T-helper 2 cell treated with Interferon-gamma antibody and Interleukin-4, amounts not matched to agents 5 μg/mL and 100 μg/mL, for 36 hours (primary cell): ENCODE measurements at regions not wholly inside any gene's neighbourhood (a gene's known extent, or its start where the extent isn't known, plus 50 kb on each side); places are given as distances from the start of the nearest gene placed in this dataset.
"Not testable (repeated sequence)": the region's sequence is repeated elsewhere in the genome, so short reads cannot be mapped to it uniquely, and the experiment has no call there.

Experiments
- DNase-seq: peaks from one replicate; pipeline ENCODE4 v3.0.0; 2021; ENCODE audit warnings: low spot score
- H3K27ac Mint-ChIP-seq: one replicate; pipeline ENCODE4 v1.8.0; 2021; ENCODE audit warnings: mild to moderate bottlenecking, mixed read lengths
- H3K27me3 Mint-ChIP-seq: one replicate; pipeline ENCODE4 v1.8.0; 2021; ENCODE audit warnings: low read depth, mixed read lengths
- H3K36me3 Mint-ChIP-seq: one replicate; pipeline ENCODE4 v1.8.0; 2021; ENCODE audit warnings: low read depth, mixed read lengths
- H3K4me1 Mint-ChIP-seq: one replicate; pipeline ENCODE4 v1.8.0; 2021; ENCODE audit warnings: low read depth, mixed read lengths
- H3K4me3 Mint-ChIP-seq: one replicate; pipeline ENCODE4 v1.8.0; 2022; ENCODE audit warnings: mild to moderate bottlenecking, moderate library complexity, mixed read lengths
- H3K9me3 Mint-ChIP-seq: one replicate; pipeline ENCODE4 v1.8.0; 2021; ENCODE audit warnings: mixed read lengths

GRCh38 chr10:44253769-44254462, 131.0 kb downstream of the CXCL12 start:
- Mint-ChIP-seq H3K27ac (no peak overlapping the region), H3K4me3 (no peak overlapping the region), H3K4me1 (no peaks in the 10 kb centered on the region), H3K27me3 (no peaks in the 10 kb centered on the region), H3K36me3 (no peaks in the 10 kb centered on the region), H3K9me3 (no peaks in the 10 kb centered on the region)
- no peak for DNase-seq

GRCh38 chr10:44252631-44253030, 132.3 kb downstream of the CXCL12 start:
- H3K27ac Mint-ChIP-seq, H3K27me3 Mint-ChIP-seq, DNase-seq, H3K9me3 Mint-ChIP-seq, H3K4me3 Mint-ChIP-seq, H3K4me1 Mint-ChIP-seq, H3K36me3 Mint-ChIP-seq: not testable (repeated sequence)

GRCh38 chr10:44249933-44250332, 135.0 kb downstream of the CXCL12 start:
- not testable (repeated sequence) for H3K36me3 Mint-ChIP-seq, H3K27me3 Mint-ChIP-seq, H3K4me3 Mint-ChIP-seq, DNase-seq, H3K4me1 Mint-ChIP-seq, H3K27ac Mint-ChIP-seq, H3K9me3 Mint-ChIP-seq

GRCh38 chr10:44249490-44249889, 135.4 kb downstream of the CXCL12 start:
- no peaks in the 10 kb centered on the region for H3K36me3 Mint-ChIP-seq
- H3K27me3 Mint-ChIP-seq = no peaks in the 10 kb centered on the region
- H3K4me3 Mint-ChIP-seq = no peak overlapping the region
- H3K27ac Mint-ChIP-seq = no peak overlapping the region
- no peaks in the 10 kb centered on the region for H3K4me1 Mint-ChIP-seq
- DNase-seq = no peak
- peaks cover 6% of the 10 kb centered on the region for H3K9me3 Mint-ChIP-seq

GRCh38 chr10:44246700-44247099, 138.2 kb downstream of the CXCL12 start:
- H3K36me3 Mint-ChIP-seq, H3K27ac Mint-ChIP-seq, H3K27me3 Mint-ChIP-seq, H3K4me3 Mint-ChIP-seq, DNase-seq, H3K4me1 Mint-ChIP-seq: not testable (repeated sequence)
- H3K9me3 Mint-ChIP-seq = peaks cover 12% of the 10 kb centered on the region

- H3K36me3 Mint-ChIP-seq, H3K27ac Mint-ChIP-seq, H3K4me3 Mint-ChIP-seq, H3K27me3 Mint-ChIP-seq, H3K4me1 Mint-ChIP-seq, DNase-seq: not testable (repeated sequence)
- H3K9me3 Mint-ChIP-seq = peaks cover 12% of the 10 kb centered on the region
These were observed 138.6 kb downstream of the CXCL12 start for GRCh38 chr10:44246287-44246686.

- Mint-ChIP-seq H3K4me1 (peaks cover 3% of the 10 kb centered on the region), H3K36me3 (no peaks in the 10 kb centered on the region), H3K27me3 (no peaks in the 10 kb centered on the region), H3K9me3 (peaks cover 12% of the 10 kb centered on the region), H3K27ac (no peak overlapping the region), H3K4me3 (no peak overlapping the region)
- no peak for DNase-seq
These were observed 139.3 kb downstream of the CXCL12 start for GRCh38 chr10:44245601-44245938.

GRCh38 chr10:44244745-44245600, 139.9 kb downstream of the CXCL12 start:
- no peak overlapping the region for H3K27ac Mint-ChIP-seq
- no peaks in the 10 kb centered on the region for H3K36me3 Mint-ChIP-seq
- peaks cover 3% of the 10 kb centered on the region for H3K4me1 Mint-ChIP-seq
- no peak for DNase-seq
- H3K9me3 Mint-ChIP-seq = peaks cover 12% of the 10 kb centered on the region
- H3K27me3 Mint-ChIP-seq = no peaks in the 10 kb centered on the region
- H3K4me3 Mint-ChIP-seq = no peak overlapping the region

- Mint-ChIP-seq H3K36me3 (no peaks in the 10 kb centered on the region), H3K4me3 (no peak overlapping the region), H3K4me1 (peaks cover 3% of the 10 kb centered on the region), H3K27me3 (no peaks in the 10 kb centered on the region), H3K27ac (no peak overlapping the region), H3K9me3 (peaks cover 12% of the 10 kb centered on the region)
- DNase-seq = no peak
These were observed 140.9 kb downstream of the CXCL12 start for GRCh38 chr10:44243851-44244510.

- no peak overlapping the region for H3K27ac Mint-ChIP-seq
These were observed 142.1 kb downstream of the CXCL12 start for GRCh38 chr10:44242826-44243225.

GRCh38 chr10:44242091-44242490, 142.8 kb downstream of the CXCL12 start:
- H3K4me3 Mint-ChIP-seq = no peak overlapping the region
- no peaks in the 10 kb centered on the region for H3K36me3 Mint-ChIP-seq
- peaks cover 3% of the 10 kb centered on the region for H3K4me1 Mint-ChIP-seq
- H3K9me3 Mint-ChIP-seq = peaks cover 12% of the 10 kb centered on the region
- H3K27ac Mint-ChIP-seq = no peak overlapping the region
- H3K27me3 Mint-ChIP-seq = no peaks in the 10 kb centered on the region
- DNase-seq = no peak

More at GRCh38 chr10:44242826-44243225, 142.1 kb downstream of the CXCL12 start:
- no peak for DNase-seq
- no peak overlapping the region for H3K4me3 Mint-ChIP-seq
- no peaks in the 10 kb centered on the region for H3K36me3 Mint-ChIP-seq
- peaks cover 12% of the 10 kb centered on the region for H3K9me3 Mint-ChIP-seq
- peaks cover 3% of the 10 kb centered on the region for H3K4me1 Mint-ChIP-seq
- H3K27me3 Mint-ChIP-seq = no peaks in the 10 kb centered on the region

GRCh38 chr10:44240584-44241205, 144.2 kb downstream of the CXCL12 start:
- Mint-ChIP-seq H3K9me3 (peaks cover 6% of the 10 kb centered on the region), H3K36me3 (no peaks in the 10 kb centered on the region), H3K4me3 (no peak overlapping the region), H3K27ac (no peak overlapping the region), H3K4me1 (peaks cover 3% of the 10 kb centered on the region), H3K27me3 (no peaks in the 10 kb centered on the region)
- DNase-seq = no peak

- Mint-ChIP-seq H3K27me3 (no peaks in the 10 kb centered on the region), H3K27ac (no peak overlapping the region), H3K9me3 (peaks cover 6% of the 10 kb centered on the region), H3K4me3 (no peak overlapping the region), H3K4me1 (peaks cover 3% of the 10 kb centered on the region), H3K36me3 (no peaks in the 10 kb centered on the region)
- no peak for DNase-seq
These were observed 146.7 kb downstream of the CXCL12 start for GRCh38 chr10:44238212-44238611.
